ENCODE measurements at regions not wholly inside any gene's neighbourhood (a gene's known extent, or its start where the extent isn't known, plus 50 kb on each side); places are given as distances from the start of the nearest gene placed in this dataset.

DNA sequence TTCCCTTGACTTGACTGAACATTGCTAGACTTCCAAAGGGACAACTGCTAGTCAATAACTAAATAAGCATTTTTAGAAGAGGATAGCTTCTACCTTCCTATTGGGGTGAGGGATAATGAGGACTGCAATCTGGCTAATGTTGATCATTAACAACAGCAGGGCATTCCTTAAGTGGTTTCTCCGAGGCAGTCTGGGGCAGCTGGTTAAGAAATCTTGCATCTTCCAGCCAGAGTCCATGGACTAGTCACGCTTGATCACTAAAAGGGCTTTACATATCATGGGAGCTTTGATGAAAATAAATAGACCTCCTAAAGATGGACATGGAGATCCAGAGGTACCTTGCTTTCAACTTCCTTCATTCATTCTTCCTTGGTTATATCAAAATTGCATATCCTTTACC lies 329.4 kb upstream of the ESRRG start:
- H3K4me3 ChIP-seq (ENCODE audit: insufficient read depth, low read depth, low read length): no peak overlapping the region

DNA sequence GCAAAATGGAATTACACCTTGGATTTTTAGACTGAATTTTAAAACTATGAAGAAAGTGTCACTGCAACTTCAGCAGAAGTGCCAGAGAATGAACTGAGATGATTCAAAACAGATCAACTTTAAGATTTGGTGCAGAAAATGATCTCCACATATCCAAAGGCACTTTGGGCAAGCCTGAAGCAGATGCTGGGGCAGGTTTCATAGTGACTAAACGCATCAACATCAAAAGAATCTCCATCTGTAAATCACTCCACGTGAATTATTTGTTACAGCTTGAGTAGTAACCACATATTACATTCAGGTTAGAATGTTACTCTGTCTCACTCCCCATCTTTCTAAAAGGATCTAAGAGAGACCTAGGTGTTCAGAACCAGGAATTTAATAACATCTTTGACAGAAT lies 329.0 kb upstream of the ESRRG start:
- Histone ChIP-seq H3K4me2 (ENCODE audit: low read length) (no peak overlapping the region), H3K4me1 (ENCODE audit: insufficient read depth, low read length) (no peaks in the 10 kb centered on the region), H4K20me1 (ENCODE audit: insufficient read depth, low read length) (no peaks in the 10 kb centered on the region), H3K27ac (ENCODE audit: low read depth, low read length) (no peak overlapping the region), H3K4me3 (ENCODE audit: insufficient read depth, low read depth, low read length) (no peak overlapping the region), H3K79me2 (ENCODE audit: insufficient read depth, low read length) (no peaks in the 10 kb centered on the region), H3K9ac (ENCODE audit: low read length) (no peak overlapping the region), H3K9me3 (ENCODE audit: insufficient read depth, low read depth, low read length) (no peaks in the 10 kb centered on the region), H2AFZ (ENCODE audit: low read depth, low read length) (no peak overlapping the region), H3K36me3 (ENCODE audit: insufficient read depth, low read length) (no peaks in the 10 kb centered on the region), H3K27me3 (ENCODE audit: insufficient read depth, low read length) (no peaks in the 10 kb centered on the region)
- Mint-ChIP-seq H3K27me3 (ENCODE audit: low read depth, unreplicated experiment) (peaks cover 4% of the 10 kb centered on the region), H3K9me3 (ENCODE audit: unreplicated experiment) (no peaks in the 10 kb centered on the region), H3K27ac (ENCODE audit: unreplicated experiment) (no peak overlapping the region), H3K4me1 (ENCODE audit: low read depth, unreplicated experiment) (no peaks in the 10 kb centered on the region), H3K36me3 (ENCODE audit: low read depth, unreplicated experiment) (no peaks in the 10 kb centered on the region), H3K4me3 (ENCODE audit: unreplicated experiment) (no peak overlapping the region)
- no peak for TF ChIP-seq EZH2 (IDR thresholded peaks at IDR 0.05; ENCODE audit: insufficient read depth, low read length)
- TF ChIP-seq, protein P1, sequence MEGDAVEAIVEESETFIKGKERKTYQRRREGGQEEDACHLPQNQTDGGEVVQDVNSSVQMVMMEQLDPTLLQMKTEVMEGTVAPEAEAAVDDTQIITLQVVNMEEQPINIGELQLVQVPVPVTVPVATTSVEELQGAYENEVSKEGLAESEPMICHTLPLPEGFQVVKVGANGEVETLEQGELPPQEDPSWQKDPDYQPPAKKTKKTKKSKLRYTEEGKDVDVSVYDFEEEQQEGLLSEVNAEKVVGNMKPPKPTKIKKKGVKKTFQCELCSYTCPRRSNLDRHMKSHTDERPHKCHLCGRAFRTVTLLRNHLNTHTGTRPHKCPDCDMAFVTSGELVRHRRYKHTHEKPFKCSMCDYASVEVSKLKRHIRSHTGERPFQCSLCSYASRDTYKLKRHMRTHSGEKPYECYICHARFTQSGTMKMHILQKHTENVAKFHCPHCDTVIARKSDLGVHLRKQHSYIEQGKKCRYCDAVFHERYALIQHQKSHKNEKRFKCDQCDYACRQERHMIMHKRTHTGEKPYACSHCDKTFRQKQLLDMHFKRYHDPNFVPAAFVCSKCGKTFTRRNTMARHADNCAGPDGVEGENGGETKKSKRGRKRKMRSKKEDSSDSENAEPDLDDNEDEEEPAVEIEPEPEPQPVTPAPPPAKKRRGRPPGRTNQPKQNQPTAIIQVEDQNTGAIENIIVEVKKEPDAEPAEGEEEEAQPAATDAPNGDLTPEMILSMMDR (IDR thresholded peaks at IDR 0.05; ENCODE audit: insufficient read depth, low read depth, low read length): no peak
- DNase-seq (ENCODE audit: low read depth) (no peak), FAIRE-seq (no peak)

More for the DNA sequence above, 329.4 kb upstream of the ESRRG start:
- DNase-seq (ENCODE audit: low read depth) (no peak), FAIRE-seq (no peak)
- TF ChIP-seq EZH2 (IDR thresholded peaks at IDR 0.05; ENCODE audit: insufficient read depth, low read length): no peak
- TF ChIP-seq, protein P1 (IDR thresholded peaks at IDR 0.05; ENCODE audit: insufficient read depth, low read depth, low read length): no peak
- Histone ChIP-seq H3K27me3 (ENCODE audit: insufficient read depth, low read length) (no peaks in the 10 kb centered on the region), H3K36me3 (ENCODE audit: insufficient read depth, low read length) (no peaks in the 10 kb centered on the region), H2AFZ (ENCODE audit: low read depth, low read length) (no peak overlapping the region), H3K4me1 (ENCODE audit: insufficient read depth, low read length) (no peaks in the 10 kb centered on the region), H3K9me3 (ENCODE audit: insufficient read depth, low read depth, low read length) (no peaks in the 10 kb centered on the region), H3K79me2 (ENCODE audit: insufficient read depth, low read length) (no peaks in the 10 kb centered on the region), H4K20me1 (ENCODE audit: insufficient read depth, low read length) (no peaks in the 10 kb centered on the region), H3K27ac (ENCODE audit: low read depth, low read length) (no peak overlapping the region), H3K4me2 (ENCODE audit: low read length) (no peak overlapping the region), H3K9ac (ENCODE audit: low read length) (no peak overlapping the region)
- Mint-ChIP-seq H3K36me3 (ENCODE audit: low read depth, unreplicated experiment) (no peaks in the 10 kb centered on the region), H3K4me1 (ENCODE audit: low read depth, unreplicated experiment) (no peaks in the 10 kb centered on the region), H3K4me3 (ENCODE audit: unreplicated experiment) (no peak overlapping the region), H3K27me3 (ENCODE audit: low read depth, unreplicated experiment) (peaks cover 4% of the 10 kb centered on the region), H3K9me3 (ENCODE audit: unreplicated experiment) (no peaks in the 10 kb centered on the region), H3K27ac (ENCODE audit: unreplicated experiment) (no peak overlapping the region)

DNA sequence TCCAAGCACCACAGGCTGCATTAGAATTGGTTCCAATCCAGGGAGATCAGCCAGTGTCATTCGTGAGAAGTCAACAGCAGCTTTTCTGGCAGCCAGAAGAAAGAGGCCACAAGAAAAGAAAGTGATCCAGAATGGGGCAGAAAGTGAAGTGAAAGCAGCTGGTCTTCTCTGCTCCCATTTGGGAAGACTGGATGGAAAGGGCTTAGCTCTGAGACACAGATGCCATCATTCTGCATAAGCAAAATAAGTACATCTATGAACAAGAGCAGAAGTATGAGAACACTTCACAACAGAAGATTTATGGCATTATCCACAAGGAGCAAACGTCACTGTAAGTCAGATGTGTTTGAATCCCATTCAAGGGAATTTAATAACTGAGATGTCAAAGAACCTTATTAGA lies 326.5 kb upstream of the ESRRG start:
- no peaks in the 10 kb centered on the region for H3K27me3 ChIP-seq (ENCODE audit: insufficient read depth, low read length)
- H3K9me3 Mint-ChIP-seq (ENCODE audit: unreplicated experiment): no peaks in the 10 kb centered on the region
- no peaks in the 10 kb centered on the region for H3K9me3 ChIP-seq (ENCODE audit: insufficient read depth, low read depth, low read length)
- no peaks in the 10 kb centered on the region for H3K36me3 Mint-ChIP-seq (ENCODE audit: low read depth, unreplicated experiment)
- H3K4me2 ChIP-seq (ENCODE audit: low read length): no peak overlapping the region
- H2AFZ ChIP-seq (ENCODE audit: low read depth, low read length): no peak overlapping the region
- no peaks in the 10 kb centered on the region for H3K4me1 Mint-ChIP-seq (ENCODE audit: low read depth, unreplicated experiment)
- DNase-seq (ENCODE audit: low read depth): no peak
- no peak overlapping the region for H3K4me3 Mint-ChIP-seq (ENCODE audit: unreplicated experiment)
- H3K36me3 ChIP-seq (ENCODE audit: insufficient read depth, low read length): no peaks in the 10 kb centered on the region
- no peaks in the 10 kb centered on the region for H4K20me1 ChIP-seq (ENCODE audit: insufficient read depth, low read length)
- H3K4me3 ChIP-seq (ENCODE audit: insufficient read depth, low read depth, low read length): no peak overlapping the region
- H3K27ac Mint-ChIP-seq (ENCODE audit: unreplicated experiment): no peak overlapping the region
- no peak overlapping the region for H3K27ac ChIP-seq (ENCODE audit: low read depth, low read length)
- no peaks in the 10 kb centered on the region for H3K79me2 ChIP-seq (ENCODE audit: insufficient read depth, low read length)
- no peak for TF ChIP-seq EZH2 (IDR thresholded peaks at IDR 0.05; ENCODE audit: insufficient read depth, low read length)
- TF ChIP-seq, protein P1 (IDR thresholded peaks at IDR 0.05; ENCODE audit: insufficient read depth, low read depth, low read length): no peak
- H3K4me1 ChIP-seq (ENCODE audit: insufficient read depth, low read length): no peaks in the 10 kb centered on the region
- H3K27me3 Mint-ChIP-seq (ENCODE audit: low read depth, unreplicated experiment): peaks cover 4% of the 10 kb centered on the region
- no peak for FAIRE-seq
- no peak overlapping the region for H3K9ac ChIP-seq (ENCODE audit: low read length)
